ENCODE measurements at regions not wholly inside any gene's neighbourhood (a gene's known extent, or its start where the extent isn't known, plus 50 kb on each side); places are given as distances from the start of the nearest gene placed in this dataset.

GRCh38 chr9:135290566-135290965 lies 189.0 kb upstream of the PPP1R26 start:
- Histone ChIP-seq H3K27ac (ENCODE audit: low read length) (no peak overlapping the region), H3K4me3 (ENCODE audit: low read length) (no peak overlapping the region), H4K20me1 (ENCODE audit: insufficient read depth) (no peaks in the 10 kb centered on the region), H3K9me2 (ENCODE audit: insufficient read depth, low read length) (no peaks in the 10 kb centered on the region), H2AFZ (ENCODE audit: low read depth, low read length) (no peak overlapping the region), H3K9ac (ENCODE audit: low read length) (no peak overlapping the region), H3K27me3 (ENCODE audit: insufficient read depth, low read depth, low read length) (no peaks in the 10 kb centered on the region), H3K36me3 (ENCODE audit: insufficient read depth, low read length) (no peaks in the 10 kb centered on the region), H3K4me2 (ENCODE audit: low read length) (no peak overlapping the region), H3K9me3 (ENCODE audit: low read length) (no peaks in the 10 kb centered on the region), H3F3A (ENCODE audit: insufficient read depth, low read length, poor library complexity, severe bottlenecking) (no peaks in the 10 kb centered on the region), H3K79me2 (replicated peaks; ENCODE audit: insufficient read depth, low read length) (no peaks in the 10 kb centered on the region)
- TF ChIP-seq, protein P1, sequence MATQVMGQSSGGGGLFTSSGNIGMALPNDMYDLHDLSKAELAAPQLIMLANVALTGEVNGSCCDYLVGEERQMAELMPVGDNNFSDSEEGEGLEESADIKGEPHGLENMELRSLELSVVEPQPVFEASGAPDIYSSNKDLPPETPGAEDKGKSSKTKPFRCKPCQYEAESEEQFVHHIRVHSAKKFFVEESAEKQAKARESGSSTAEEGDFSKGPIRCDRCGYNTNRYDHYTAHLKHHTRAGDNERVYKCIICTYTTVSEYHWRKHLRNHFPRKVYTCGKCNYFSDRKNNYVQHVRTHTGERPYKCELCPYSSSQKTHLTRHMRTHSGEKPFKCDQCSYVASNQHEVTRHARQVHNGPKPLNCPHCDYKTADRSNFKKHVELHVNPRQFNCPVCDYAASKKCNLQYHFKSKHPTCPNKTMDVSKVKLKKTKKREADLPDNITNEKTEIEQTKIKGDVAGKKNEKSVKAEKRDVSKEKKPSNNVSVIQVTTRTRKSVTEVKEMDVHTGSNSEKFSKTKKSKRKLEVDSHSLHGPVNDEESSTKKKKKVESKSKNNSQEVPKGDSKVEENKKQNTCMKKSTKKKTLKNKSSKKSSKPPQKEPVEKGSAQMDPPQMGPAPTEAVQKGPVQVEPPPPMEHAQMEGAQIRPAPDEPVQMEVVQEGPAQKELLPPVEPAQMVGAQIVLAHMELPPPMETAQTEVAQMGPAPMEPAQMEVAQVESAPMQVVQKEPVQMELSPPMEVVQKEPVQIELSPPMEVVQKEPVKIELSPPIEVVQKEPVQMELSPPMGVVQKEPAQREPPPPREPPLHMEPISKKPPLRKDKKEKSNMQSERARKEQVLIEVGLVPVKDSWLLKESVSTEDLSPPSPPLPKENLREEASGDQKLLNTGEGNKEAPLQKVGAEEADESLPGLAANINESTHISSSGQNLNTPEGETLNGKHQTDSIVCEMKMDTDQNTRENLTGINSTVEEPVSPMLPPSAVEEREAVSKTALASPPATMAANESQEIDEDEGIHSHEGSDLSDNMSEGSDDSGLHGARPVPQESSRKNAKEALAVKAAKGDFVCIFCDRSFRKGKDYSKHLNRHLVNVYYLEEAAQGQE (IDR thresholded peaks at IDR 0.05; ENCODE audit: borderline replicate concordance), result no peak
- TF ChIP-seq SMC3 (conservative IDR thresholded peaks at IDR 0.05; ENCODE audit: poor library complexity) (no peak), EP300 (conservative IDR thresholded peaks at IDR 0.05; ENCODE audit: poor library complexity, severe bottlenecking) (no peak), TAF1 (IDR thresholded peaks at IDR 0.05; ENCODE audit: low read depth) (no peak)

- Histone ChIP-seq H3K36me3 (ENCODE audit: insufficient read depth, low read length) (no peaks in the 10 kb centered on the region), H3K9ac (ENCODE audit: low read length) (no peak overlapping the region), H3K4me3 (ENCODE audit: low read length) (no peak overlapping the region), H2AFZ (ENCODE audit: low read depth, low read length) (no peak overlapping the region), H3K9me2 (ENCODE audit: insufficient read depth, low read length) (no peaks in the 10 kb centered on the region), H3K27ac (ENCODE audit: low read length) (no peak overlapping the region), H4K20me1 (ENCODE audit: insufficient read depth) (no peaks in the 10 kb centered on the region), H3F3A (ENCODE audit: insufficient read depth, low read length, poor library complexity, severe bottlenecking) (no peaks in the 10 kb centered on the region), H3K27me3 (ENCODE audit: insufficient read depth, low read depth, low read length) (no peaks in the 10 kb centered on the region), H3K4me2 (ENCODE audit: low read length) (no peak overlapping the region), H3K79me2 (replicated peaks; ENCODE audit: insufficient read depth, low read length) (no peaks in the 10 kb centered on the region), H3K9me3 (ENCODE audit: low read length) (no peaks in the 10 kb centered on the region)
- TF ChIP-seq MXI1 (conservative IDR thresholded peaks at IDR 0.05; ENCODE audit: poor library complexity, severe bottlenecking), result no peak
Measured at GRCh38 chr9:135291165-135291564, 188.4 kb upstream of the PPP1R26 start.

DNA sequence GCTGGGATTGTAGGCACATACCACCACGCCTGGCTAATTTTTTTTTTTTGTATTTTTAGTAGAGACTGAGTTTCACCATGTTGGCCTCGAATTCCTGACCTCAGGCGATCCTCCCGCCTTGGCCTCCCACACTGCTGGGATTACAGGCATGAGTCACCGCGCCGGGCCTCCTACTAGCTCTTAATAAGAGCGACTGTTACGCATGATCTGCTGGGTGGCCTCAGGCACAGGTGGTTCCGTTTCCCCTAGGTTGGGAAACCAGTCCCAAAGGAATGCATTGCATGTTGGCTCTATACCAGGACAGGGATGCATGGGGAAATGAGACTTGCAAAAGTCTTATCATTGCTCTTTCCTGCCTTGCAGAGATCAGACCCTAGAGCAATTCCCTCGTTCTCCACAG lies 184.7 kb upstream of the PPP1R26 start:
- no peak overlapping the region for H2AFZ ChIP-seq (ENCODE audit: low read depth, low read length)
- no peaks in the 10 kb centered on the region for H3F3A ChIP-seq (ENCODE audit: insufficient read depth, low read length, poor library complexity, severe bottlenecking)
- no peak overlapping the region for H3K9ac ChIP-seq (ENCODE audit: low read length)
- no peaks in the 10 kb centered on the region for H3K9me2 ChIP-seq (ENCODE audit: insufficient read depth, low read length)
- no peaks in the 10 kb centered on the region for H3K9me3 ChIP-seq (ENCODE audit: low read length)
- no peak for TF ChIP-seq CTCF (IDR thresholded peaks at IDR 0.05; ENCODE audit: poor library complexity, severe bottlenecking)
- TF ChIP-seq, protein P1 (IDR thresholded peaks at IDR 0.05; ENCODE audit: borderline replicate concordance), result no peak
- H3K4me2 ChIP-seq (ENCODE audit: low read length), result no peak overlapping the region
- H3K36me3 ChIP-seq (ENCODE audit: insufficient read depth, low read length), result no peaks in the 10 kb centered on the region
- no peaks in the 10 kb centered on the region for H4K20me1 ChIP-seq (ENCODE audit: insufficient read depth)
- H3K4me3 ChIP-seq (ENCODE audit: low read length), result no peak overlapping the region
- no peaks in the 10 kb centered on the region for H3K27me3 ChIP-seq (ENCODE audit: insufficient read depth, low read depth, low read length)
- H3K79me2 ChIP-seq (replicated peaks; ENCODE audit: insufficient read depth, low read length), result no peaks in the 10 kb centered on the region
- H3K27ac ChIP-seq (ENCODE audit: low read length), result no peak overlapping the region
